Liver (tissue), 3 donors: ENCODE measurements at regions not wholly inside any gene's neighbourhood (a gene's known extent, or its start where the extent isn't known, plus 50 kb on each side); places are given as distances from the start of the nearest gene placed in this dataset.

ENCODE experiments used
- ATF3 ChIP-seq: IDR thresholded peaks from 2 replicates; pipeline ENCODE4 v1.6.1; 2016; ENCODE audit warnings: antibody characterized with exemption
- CTCF ChIP-seq: fragments of 150-350 bp; IDR thresholded peaks from 2 replicates; pipeline ENCODE4 v1.5.1; 2017; ENCODE audit warnings: improper control_type of control experiment, low read depth, low read length; ENCODE audit not compliant: missing input control
- GABPA ChIP-seq, 2 donors: IDR thresholded peaks in 1 of 2; conservative IDR thresholded peaks in 1 of 2; 2 replicates each; pipeline ENCODE4 v1.6.1; 2016; ENCODE audit warnings: antibody characterized with exemption in 2 of 2, mild to moderate bottlenecking in 1 of 2, moderate library complexity in 1 of 2
- HNF4A ChIP-seq, 2 donors: conservative IDR thresholded peaks; 2 replicates each; pipeline ENCODE4 v1.6.1; 2016; ENCODE audit warnings: antibody characterized with exemption in 2 of 2, mild to moderate bottlenecking in 2 of 2
- RXRA ChIP-seq, 2 donors: IDR thresholded peaks; 2 replicates each; pipeline ENCODE4 v1.6.1; 2017 to 2018; ENCODE audit warnings: antibody characterized with exemption in 2 of 2, mild to moderate bottlenecking in 1 of 2
- SP1 ChIP-seq: IDR thresholded peaks from 2 replicates; pipeline ENCODE4 v1.6.1; 2018; ENCODE audit warnings: antibody characterized with exemption, mild to moderate bottlenecking
- YY1 ChIP-seq: IDR thresholded peaks from 2 replicates; pipeline ENCODE4 v1.6.1; 2016; ENCODE audit warnings: antibody characterized with exemption, mild to moderate bottlenecking
- ZBTB33 ChIP-seq: IDR thresholded peaks from 2 replicates; pipeline ENCODE4 v1.6.1; 2016; ENCODE audit warnings: antibody characterized with exemption
- donor health status: healthy.
- donor health status: healthy.

GRCh38 chr2:13543550-13543949 is 826.8 kb downstream of the TRIB2 start:
- TF ChIP-seq CTCF: no peak
- TF ChIP-seq YY1: no peak
- TF ChIP-seq SP1: no peak
- TF ChIP-seq ZBTB33: no peak
- no peak for TF ChIP-seq GABPA (IDR thresholded peaks at IDR 0.05 in 1 of 2, conservative IDR thresholded peaks at IDR 0.05 in 1 of 2)
- no peak for TF ChIP-seq ATF3
- no peak for TF ChIP-seq HNF4A (conservative IDR thresholded peaks at IDR 0.05)
- no peak for TF ChIP-seq RXRA (IDR thresholded peaks at IDR 0.05)
